Chondrocyte (in vitro differentiated cells): ENCODE measurements at regions not wholly inside any gene's neighbourhood (a gene's known extent, or its start where the extent isn't known, plus 50 kb on each side); places are given as distances from the start of the nearest gene placed in this dataset.

ENCODE experiments used
- DNase-seq: peaks from one replicate; pipeline ENCODE4 v3.0.0; 2021; ENCODE audit warnings: mixed read lengths, low spot score
- H3K27ac Mint-ChIP-seq: one replicate; pipeline ENCODE4 v1.8.0; 2021; ENCODE audit warnings: mild to moderate bottlenecking, moderate library complexity, mixed read lengths; ENCODE audit not compliant: unreplicated experiment
- H3K27me3 Mint-ChIP-seq: 2 replicates; pipeline ENCODE4 v1.8.0; 2021; ENCODE audit warnings: low read depth, mixed read lengths
- H3K36me3 Mint-ChIP-seq: 2 replicates; pipeline ENCODE4 v1.8.0; 2021; ENCODE audit warnings: low read depth, mixed read lengths
- H3K4me1 Mint-ChIP-seq: 2 replicates; pipeline ENCODE4 v1.8.0; 2021; ENCODE audit warnings: low read depth, mild to moderate bottlenecking, mixed read lengths
- H3K4me3 Mint-ChIP-seq: one replicate; pipeline ENCODE4 v1.8.0; 2021; ENCODE audit warnings: mild to moderate bottlenecking, moderate library complexity, mixed read lengths; ENCODE audit not compliant: unreplicated experiment
- H3K9me3 Mint-ChIP-seq: 2 replicates; pipeline ENCODE4 v1.8.0; 2021; ENCODE audit warnings: low read depth, mixed read lengths
- TF ChIP-seq, protein P1 (sequence below): fragments of 200-600 bp; sonication (generic); IDR thresholded peaks from 2 replicates; pipeline ENCODE4 v1.5.0; 2021; ENCODE audit warnings: antibody characterized with exemption, mild to moderate bottlenecking, moderate library complexity

DNA sequence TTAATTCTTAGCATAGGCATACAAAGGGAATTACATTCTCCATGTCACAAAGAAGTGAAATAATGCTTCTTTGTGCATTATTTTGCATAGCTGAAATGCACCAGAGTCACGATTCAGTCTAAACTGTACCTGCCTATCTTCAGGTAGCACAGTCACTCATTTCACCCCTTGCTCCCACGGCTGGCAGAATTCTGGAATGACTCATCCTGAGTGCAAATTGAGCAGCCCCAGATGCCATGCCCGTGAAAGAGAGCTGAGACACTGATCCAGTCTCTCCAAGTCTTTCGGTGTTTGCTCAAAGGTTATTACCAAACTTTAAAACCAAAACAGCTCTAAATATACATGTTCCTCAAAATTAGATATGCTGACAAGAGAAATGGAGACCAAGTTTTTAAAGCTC is 168.3 kb upstream of the POU3F3 start:
- TF ChIP-seq, protein P1, sequence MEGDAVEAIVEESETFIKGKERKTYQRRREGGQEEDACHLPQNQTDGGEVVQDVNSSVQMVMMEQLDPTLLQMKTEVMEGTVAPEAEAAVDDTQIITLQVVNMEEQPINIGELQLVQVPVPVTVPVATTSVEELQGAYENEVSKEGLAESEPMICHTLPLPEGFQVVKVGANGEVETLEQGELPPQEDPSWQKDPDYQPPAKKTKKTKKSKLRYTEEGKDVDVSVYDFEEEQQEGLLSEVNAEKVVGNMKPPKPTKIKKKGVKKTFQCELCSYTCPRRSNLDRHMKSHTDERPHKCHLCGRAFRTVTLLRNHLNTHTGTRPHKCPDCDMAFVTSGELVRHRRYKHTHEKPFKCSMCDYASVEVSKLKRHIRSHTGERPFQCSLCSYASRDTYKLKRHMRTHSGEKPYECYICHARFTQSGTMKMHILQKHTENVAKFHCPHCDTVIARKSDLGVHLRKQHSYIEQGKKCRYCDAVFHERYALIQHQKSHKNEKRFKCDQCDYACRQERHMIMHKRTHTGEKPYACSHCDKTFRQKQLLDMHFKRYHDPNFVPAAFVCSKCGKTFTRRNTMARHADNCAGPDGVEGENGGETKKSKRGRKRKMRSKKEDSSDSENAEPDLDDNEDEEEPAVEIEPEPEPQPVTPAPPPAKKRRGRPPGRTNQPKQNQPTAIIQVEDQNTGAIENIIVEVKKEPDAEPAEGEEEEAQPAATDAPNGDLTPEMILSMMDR: no peak
- Mint-ChIP-seq H3K27me3 (no peaks in the 10 kb centered on the region), H3K4me3 (no peak overlapping the region), H3K4me1 (no peaks in the 10 kb centered on the region), H3K27ac (no peak overlapping the region), H3K36me3 (no peaks in the 10 kb centered on the region), H3K9me3 (no peaks in the 10 kb centered on the region)
- no peak for DNase-seq

DNA sequence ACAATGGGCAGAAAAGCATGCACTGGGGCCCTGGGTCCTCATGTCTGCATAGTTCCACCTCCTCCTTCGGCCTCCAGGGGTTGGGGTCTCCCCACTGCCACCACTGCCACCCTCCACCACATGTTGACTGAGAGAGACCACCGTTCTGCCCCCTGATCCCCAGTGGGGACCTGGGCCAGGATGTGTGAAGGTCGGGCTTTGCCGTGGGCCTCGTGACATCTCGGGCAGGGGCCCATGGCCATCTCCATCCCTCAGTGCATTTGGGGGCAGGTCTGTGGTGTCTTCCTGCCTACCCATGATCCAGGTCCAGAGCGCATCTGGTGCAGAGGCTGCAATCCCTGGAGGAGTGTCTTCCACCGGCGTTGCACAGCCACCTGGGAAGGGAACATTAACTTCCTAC is 166.8 kb upstream of the POU3F3 start:
- no peak overlapping the region for H3K4me3 Mint-ChIP-seq
- H3K27ac Mint-ChIP-seq: no peak overlapping the region
- no peak for DNase-seq
- TF ChIP-seq, protein P1: no peak
- peaks cover 4% of the 10 kb centered on the region for H3K4me1 Mint-ChIP-seq
- H3K27me3 Mint-ChIP-seq: no peaks in the 10 kb centered on the region
- H3K9me3 Mint-ChIP-seq: no peaks in the 10 kb centered on the region
- H3K36me3 Mint-ChIP-seq: peaks cover 1% of the 10 kb centered on the region

DNA sequence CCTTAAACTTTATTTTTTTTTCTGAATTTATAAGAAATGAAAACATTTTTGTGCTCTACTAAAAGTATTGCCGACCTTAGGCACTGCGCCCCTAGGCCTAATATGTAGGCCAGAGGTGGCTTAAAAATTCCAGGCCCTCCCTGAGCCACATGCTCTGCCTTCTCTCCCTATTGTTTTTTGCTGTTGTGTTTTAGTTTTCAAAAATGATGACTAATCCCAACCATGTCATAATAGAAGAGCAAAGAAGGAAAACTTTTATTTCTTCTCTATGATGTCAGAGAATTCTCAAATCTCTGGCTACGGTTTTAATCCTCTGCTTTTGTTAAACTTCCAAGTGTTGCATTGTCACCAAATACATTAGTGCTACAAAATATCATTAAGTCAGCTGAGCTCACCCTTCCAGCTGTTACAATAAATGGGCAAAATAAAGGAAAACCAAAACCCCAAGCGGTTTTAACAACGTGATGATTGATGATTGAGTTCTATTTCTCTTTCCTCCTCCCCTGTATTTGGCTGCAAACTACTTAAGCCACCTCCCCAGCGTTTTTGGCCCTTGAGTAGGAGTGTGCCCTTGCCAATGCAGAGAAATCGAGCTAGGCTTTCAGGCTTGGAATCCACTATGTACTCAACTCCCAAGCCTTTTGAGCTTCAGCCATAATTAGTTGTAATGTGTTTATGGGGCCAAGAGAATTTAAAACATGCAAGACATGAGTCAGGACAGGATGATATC is 163.5 kb upstream of the POU3F3 start:
- DNase-seq: no peak

DNA sequence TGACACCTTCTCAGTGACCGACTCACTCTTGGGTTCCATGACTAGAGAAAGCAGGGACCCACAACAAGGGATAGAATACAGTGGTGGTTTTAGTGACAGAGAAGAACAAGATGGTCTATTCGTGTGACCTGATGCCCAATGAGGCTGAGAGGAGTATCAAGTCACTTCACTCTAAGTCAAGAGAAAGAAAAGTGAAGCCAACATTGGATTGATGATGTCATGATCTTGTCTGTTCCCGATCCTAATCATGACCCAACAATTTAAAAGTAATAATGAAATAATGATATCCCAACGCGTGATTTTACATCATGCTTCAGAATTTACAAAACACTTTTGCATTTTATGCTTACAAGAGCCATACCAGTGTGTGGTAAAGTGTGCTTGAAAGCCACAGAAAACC is 155.6 kb upstream of the POU3F3 start:
- DNase-seq: no peak
- TF ChIP-seq, protein P1: no peak
- Mint-ChIP-seq H3K4me3 (no peak overlapping the region), H3K27me3 (peaks cover 13% of the 10 kb centered on the region), H3K4me1 (no peaks in the 10 kb centered on the region), H3K27ac (no peak overlapping the region), H3K36me3 (no peaks in the 10 kb centered on the region), H3K9me3 (no peaks in the 10 kb centered on the region)

More for the DNA sequence above, 163.5 kb upstream of the POU3F3 start:
- H3K27ac Mint-ChIP-seq: no peak overlapping the region
- H3K4me3 Mint-ChIP-seq: no peak overlapping the region
- peaks cover 1% of the 10 kb centered on the region for H3K36me3 Mint-ChIP-seq
- H3K4me1 Mint-ChIP-seq: peaks cover 4% of the 10 kb centered on the region
- no peaks in the 10 kb centered on the region for H3K9me3 Mint-ChIP-seq
- no peaks in the 10 kb centered on the region for H3K27me3 Mint-ChIP-seq
- TF ChIP-seq, protein P1: no peak

DNA sequence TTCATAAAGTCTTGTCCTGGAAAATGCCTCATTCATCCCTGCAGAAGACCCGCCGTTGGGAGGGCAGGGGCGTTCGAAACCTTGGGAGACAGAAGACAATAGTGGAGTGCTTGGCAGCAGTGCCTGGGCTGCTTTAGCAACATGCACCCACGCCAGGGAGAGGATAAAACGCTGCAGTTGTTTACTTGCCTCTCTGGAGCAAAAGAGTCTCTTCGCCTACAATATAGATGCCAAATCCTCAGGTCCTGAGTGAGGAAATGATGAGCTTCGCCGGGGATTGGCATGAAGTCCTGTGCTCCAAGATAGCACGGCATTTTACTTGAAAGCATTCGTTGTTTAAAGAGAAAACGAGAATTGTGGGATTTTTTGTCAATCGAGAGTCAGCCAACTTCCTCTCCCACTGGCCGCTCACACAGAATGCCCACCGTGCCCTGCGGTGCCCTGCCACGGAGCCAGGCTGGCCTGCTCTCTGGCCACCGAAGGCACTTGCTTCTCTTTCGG is 152.5 kb upstream of the POU3F3 start:
- Mint-ChIP-seq H3K4me1 (peaks cover 11% of the 10 kb centered on the region), H3K4me3 (no peak overlapping the region), H3K9me3 (no peaks in the 10 kb centered on the region), H3K27me3 (peaks cover 13% of the 10 kb centered on the region), H3K27ac (no peak overlapping the region), H3K36me3 (no peaks in the 10 kb centered on the region)
- no peak for DNase-seq
- TF ChIP-seq, protein P1: no peak
